GM12878 (cell line): ENCODE measurements at regions not wholly inside any gene's neighbourhood (a gene's known extent, or its start where the extent isn't known, plus 50 kb on each side); places are given as distances from the start of the nearest gene placed in this dataset.

Source experiments
- ATAC-seq: fragments of 200-7000 bp; cut with Tn5 transposase; 3 replicates; pipeline ENCODE4 v1.9.1; 2020; ENCODE audit warnings: mild to moderate bottlenecking, moderate library complexity
- BruUV-seq: library from RNA; stranded (reverse); fragments of 400-500 nt; replicated peaks from 2 replicates; lab custom pipeline; 2021; lab: Mats Ljungman, UMichigan
- CTCF ChIA-PET: fragments of 300-600 bp; sonication (Branson Sonifier 250); formaldehyde crosslinking; extraction: SDS; loops from one replicate; lab custom pipeline; 2021; ENCODE audit warnings: inconsistent platforms; lab: Yijun Ruan, JAX
- POLR2A ChIA-PET: fragments of 350-600 bp; formaldehyde crosslinking; extraction: SDS; loops from one replicate; lab custom pipeline; 2021; ENCODE audit warnings: inconsistent platforms; lab: Charles Lee
- RAD21 ChIA-PET: fragments of 300-600 bp; sonication (Branson Sonifier 250); formaldehyde crosslinking; loops from one replicate; lab custom pipeline; 2023; ENCODE audit warnings: antibody characterized with exemption; ENCODE audit not compliant: unreplicated experiment; lab: Charles Lee
- SMC1A ChIA-PET: fragments of 300-600 bp; sonication (Branson Sonifier 250); formaldehyde crosslinking; loops from one replicate; lab custom pipeline; 2023; ENCODE audit not compliant: unreplicated experiment, uncharacterized antibody; lab: Charles Lee
- DNase-seq: peaks from one replicate; pipeline ENCODE4 v3.0.0-alpha.2; 2011; ENCODE audit warnings: low read depth, low spot score
- FAIRE-seq: peaks from 3 replicates; lab custom pipeline; 2011; peaks lifted over from hg19 to GRCh38; lab: Jason Lieb, UNC
- H2AFZ ChIP-seq: 2 replicates; pipeline ENCODE4 v1.6.0; 2011; ENCODE audit warnings: low read depth, low read length, control low read depth; ENCODE audit not compliant: control insufficient read depth
- H3K27ac ChIP-seq: 2 replicates; pipeline ENCODE4 v1.5.1; 2011; ENCODE audit warnings: control low read depth; ENCODE audit not compliant: control insufficient read depth, insufficient read depth
- H3K27me3 ChIP-seq, 2 experiments: replicated peaks in 1 of 2; 2 replicates each; pipeline versions ENCODE4 v1.6.0 to v1.6.1; 2011; ENCODE audit warnings: low read length in 1 of 2; ENCODE audit not compliant: control insufficient read depth in 2 of 2, insufficient read depth in 2 of 2
- H3K36me3 ChIP-seq, 2 experiments: 2 replicates each; pipeline ENCODE4 v1.5.1; 2011; ENCODE audit warnings: low read length in 1 of 2; ENCODE audit not compliant: control insufficient read depth in 2 of 2, insufficient read depth in 2 of 2
- H3K4me1 ChIP-seq: 2 replicates; pipeline ENCODE4 v1.6.1; 2011; ENCODE audit warnings: mild to moderate bottlenecking, low read length, moderate library complexity, mixed read lengths; ENCODE audit not compliant: control insufficient read depth, insufficient read depth
- H3K4me2 ChIP-seq: 2 replicates; pipeline ENCODE4 v1.6.0; 2011; ENCODE audit warnings: control low read depth; ENCODE audit not compliant: control insufficient read depth, insufficient read depth
- H3K4me3 ChIP-seq: fragments of 200-600 bp; sonication (generic); 2 replicates; pipeline ENCODE4 v1.5.1; 2016
- H3K79me2 ChIP-seq: 2 replicates; pipeline ENCODE4 v1.6.0; 2011; ENCODE audit warnings: low read length; ENCODE audit not compliant: control insufficient read depth, insufficient read depth
- H3K9ac ChIP-seq: 2 replicates; pipeline ENCODE4 v1.8.0; 2011; ENCODE audit warnings: low read length, control low read depth, mixed read lengths; ENCODE audit not compliant: control insufficient read depth, insufficient read depth
- H3K9me3 ChIP-seq: replicated peaks from 3 replicates; pipeline ENCODE4 v1.5.1; 2011; ENCODE audit warnings: mild to moderate bottlenecking, low read length; ENCODE audit not compliant: control insufficient read depth, insufficient read depth
- H4K20me1 ChIP-seq: 2 replicates; pipeline ENCODE4 v1.6.0; 2011; ENCODE audit not compliant: control insufficient read depth, insufficient read depth
- CEBPZ ChIP-seq: fragments of 150-350 bp; IDR thresholded peaks from 2 replicates; pipeline ENCODE4 v1.6.1; 2016; ENCODE audit warnings: low read depth, low read length
- CHD1 ChIP-seq: IDR thresholded peaks from 2 replicates; pipeline ENCODE4 v1.6.1; 2012; ENCODE audit warnings: low read depth, low read length, improper control_type of control experiment
- EED ChIP-seq: sonication (generic); IDR thresholded peaks from 2 replicates; pipeline ENCODE4 v1.6.1; 2016; ENCODE audit warnings: antibody characterized with exemption, low read depth
- ELK1 ChIP-seq: IDR thresholded peaks from 2 replicates; pipeline ENCODE4 v1.6.1; 2012; ENCODE audit warnings: low read depth, low read length, improper control_type of control experiment
- ESRRA ChIP-seq: IDR thresholded peaks from 2 replicates; pipeline ENCODE4 v1.6.1; 2012; ENCODE audit warnings: mild to moderate bottlenecking, low read length, improper control_type of control experiment
- EZH2 ChIP-seq: IDR thresholded peaks from 2 replicates; pipeline ENCODE4 v1.6.1; 2012; ENCODE audit warnings: low read depth, mild to moderate bottlenecking, control low read depth, inconsistent platforms, low read length, borderline replicate concordance; ENCODE audit not compliant: control insufficient read depth
- HDGF ChIP-seq: fragments of 450-650 bp; IDR thresholded peaks from 2 replicates; pipeline ENCODE4 v1.6.1; 2016; ENCODE audit warnings: antibody characterized with exemption
- KLF5 ChIP-seq: fragments of 450-650 bp; IDR thresholded peaks from 2 replicates; pipeline ENCODE4 v1.6.1; 2014; ENCODE audit warnings: mild to moderate bottlenecking; ENCODE audit not compliant: partially characterized antibody
- MTA2 ChIP-seq: fragments of 450-650 bp; IDR thresholded peaks from 2 replicates; pipeline ENCODE4 v1.6.1; 2016; ENCODE audit warnings: low read depth, mild to moderate bottlenecking, moderate library complexity
- NR2C2 ChIP-seq: IDR thresholded peaks from 2 replicates; pipeline ENCODE4 v1.6.1; 2011; ENCODE audit warnings: borderline replicate concordance, low read depth; ENCODE audit not compliant: control insufficient read depth, insufficient read length
- RBBP5 ChIP-seq: fragments of 200-600 bp; sonication (generic); conservative IDR thresholded peaks from 2 replicates; pipeline ENCODE4 v1.6.1; 2016
- SKIL ChIP-seq: fragments of 450-650 bp; IDR thresholded peaks from 2 replicates; pipeline ENCODE4 v1.6.1; 2017; ENCODE audit warnings: mild to moderate bottlenecking, low read depth, inconsistent platforms; ENCODE audit not compliant: poor library complexity, severe bottlenecking
- STAT1 ChIP-seq: fragments of 450-650 bp; conservative IDR thresholded peaks from 2 replicates; pipeline ENCODE4 v1.6.1; 2014; ENCODE audit warnings: antibody characterized with exemption, mild to moderate bottlenecking
- SUZ12 ChIP-seq: fragments of 200-600 bp; sonication (generic); IDR thresholded peaks from one replicate; pipeline ENCODE4 v1.6.1; 2018; ENCODE audit warnings: antibody characterized with exemption, mild to moderate bottlenecking; ENCODE audit not compliant: unreplicated experiment
- TCF12 ChIP-seq: IDR thresholded peaks from 2 replicates; pipeline ENCODE4 v1.6.1; 2011; ENCODE audit warnings: low read depth, mild to moderate bottlenecking, low read length
- ZNF592 ChIP-seq: fragments of 450-650 bp; IDR thresholded peaks from 2 replicates; pipeline ENCODE4 v1.6.1; 2017; ENCODE audit warnings: mild to moderate bottlenecking, moderate library complexity
- WGBS: methylation state at CpG from one replicate; pipeline ENCODE4 v1.1.6; 2016; ENCODE audit warnings: low lambda C conversion rate; ENCODE audit not compliant: insufficient replicate concordance, insufficient coverage; ENCODE audit errors: missing lambda C conversion rate; 5-methylcytosine and 5-hydroxymethylcytosine counted together
- in situ Hi-C: fragments of 300-500 bp; cut with MboI; formaldehyde crosslinking; loops from 9 replicates; pipeline ENCODE4 v1.14.3; 2018; ENCODE audit warnings: mixed read lengths
- intact Hi-C: fragments of 100-400 bp; cut with micrococcal nuclease; formaldehyde crosslinking; loops from one replicate; pipeline ENCODE4 v1.14.2; 2022; ENCODE audit not compliant: unreplicated experiment

- H3K79me2 ChIP-seq = no peaks in the 10 kb centered on the region
- FAIRE-seq (no peak), ATAC-seq (no peak), DNase-seq (no peak)
- in situ Hi-C loops (no loop called here), intact Hi-C loops (no loop called here)
- ChIA-PET CTCF (no interaction called here), POLR2A (no interaction called here), SMC1A (no interaction called here), RAD21 (no interaction called here)
- no peaks in the 10 kb centered on the region for H4K20me1 ChIP-seq
- H3K27me3 ChIP-seq = no peaks in the 10 kb centered on the region
- H3K4me1 ChIP-seq = no peaks in the 10 kb centered on the region
- H3K9ac ChIP-seq = no peak overlapping the region
- H3K27ac ChIP-seq = no peak overlapping the region
- no peak overlapping the region for H3K4me2 ChIP-seq
- H3K4me3 ChIP-seq = no peak overlapping the region
- no peak overlapping the region for H2AFZ ChIP-seq
- H3K36me3 ChIP-seq = no peaks in the 10 kb centered on the region
- WGBS = 50% methylated on average over 2 of the region's 2 CpGs
- no peaks in the 10 kb centered on the region for H3K9me3 ChIP-seq
- BruUV-seq = no TSS peak
- TF ChIP-seq EZH2 (no peak), EED (no peak), ZNF592 (no peak), ELK1 (no peak), SUZ12 (no peak), SKIL (no peak), CEBPZ (no peak), RBBP5 (no peak), MTA2 (no peak), STAT1 (no peak), ESRRA (no peak), KLF5 (no peak), TCF12 (no peak), HDGF (no peak), CHD1 (no peak), NR2C2 (no peak)
Measured at GRCh38 chr12:66944365-66944764, 265.5 kb upstream of the GRIP1 start.
